OCI-LY1 (cell line): ENCODE measurements at regions not wholly inside any gene's neighbourhood (a gene's known extent, or its start where the extent isn't known, plus 50 kb on each side); places are given as distances from the start of the nearest gene placed in this dataset.

Source experiments
- EZH2 ChIP-seq: fragments of 200-600 bp; sonication (generic), shearing (Covaris generic); IDR thresholded peaks from 2 replicates; pipeline ENCODE4 v1.8.0; 2017; ENCODE audit warnings: borderline replicate concordance, mixed run types, mild to moderate bottlenecking, antibody characterized with exemption, low read length, moderate library complexity, mixed read lengths
- TF ChIP-seq, protein P1 (sequence below): fragments of 200-600 bp; sonication (generic), shearing (Covaris generic); IDR thresholded peaks from 2 replicates; pipeline ENCODE4 v1.5.1; 2017; ENCODE audit warnings: mild to moderate bottlenecking, antibody characterized with exemption, low read length, moderate library complexity, mixed read lengths

- TF ChIP-seq, protein P1, sequence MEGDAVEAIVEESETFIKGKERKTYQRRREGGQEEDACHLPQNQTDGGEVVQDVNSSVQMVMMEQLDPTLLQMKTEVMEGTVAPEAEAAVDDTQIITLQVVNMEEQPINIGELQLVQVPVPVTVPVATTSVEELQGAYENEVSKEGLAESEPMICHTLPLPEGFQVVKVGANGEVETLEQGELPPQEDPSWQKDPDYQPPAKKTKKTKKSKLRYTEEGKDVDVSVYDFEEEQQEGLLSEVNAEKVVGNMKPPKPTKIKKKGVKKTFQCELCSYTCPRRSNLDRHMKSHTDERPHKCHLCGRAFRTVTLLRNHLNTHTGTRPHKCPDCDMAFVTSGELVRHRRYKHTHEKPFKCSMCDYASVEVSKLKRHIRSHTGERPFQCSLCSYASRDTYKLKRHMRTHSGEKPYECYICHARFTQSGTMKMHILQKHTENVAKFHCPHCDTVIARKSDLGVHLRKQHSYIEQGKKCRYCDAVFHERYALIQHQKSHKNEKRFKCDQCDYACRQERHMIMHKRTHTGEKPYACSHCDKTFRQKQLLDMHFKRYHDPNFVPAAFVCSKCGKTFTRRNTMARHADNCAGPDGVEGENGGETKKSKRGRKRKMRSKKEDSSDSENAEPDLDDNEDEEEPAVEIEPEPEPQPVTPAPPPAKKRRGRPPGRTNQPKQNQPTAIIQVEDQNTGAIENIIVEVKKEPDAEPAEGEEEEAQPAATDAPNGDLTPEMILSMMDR: no peak
- no peak for TF ChIP-seq EZH2
Measured at GRCh38 chr6:8201679-8202078, 99.3 kb upstream of the EEF1E1 start.
